Stimulated activated CD4-positive, alpha-beta T cell treated with anti-CD3 and anti-CD28 coated beads, Interleukin-15, amount 100 ng/mL, for 24 hours (primary cell): ENCODE measurements at regions not wholly inside any gene's neighbourhood (a gene's known extent, or its start where the extent isn't known, plus 50 kb on each side); places are given as distances from the start of the nearest gene placed in this dataset.

Source experiments
- DNase-seq: peaks from one replicate; pipeline ENCODE4 v3.0.0-alpha.2; 2020

- DNase-seq = no peak
Measured at GRCh38 chr9:7936996-7937395, 137.4 kb upstream of the DMAC1 start.

DNA sequence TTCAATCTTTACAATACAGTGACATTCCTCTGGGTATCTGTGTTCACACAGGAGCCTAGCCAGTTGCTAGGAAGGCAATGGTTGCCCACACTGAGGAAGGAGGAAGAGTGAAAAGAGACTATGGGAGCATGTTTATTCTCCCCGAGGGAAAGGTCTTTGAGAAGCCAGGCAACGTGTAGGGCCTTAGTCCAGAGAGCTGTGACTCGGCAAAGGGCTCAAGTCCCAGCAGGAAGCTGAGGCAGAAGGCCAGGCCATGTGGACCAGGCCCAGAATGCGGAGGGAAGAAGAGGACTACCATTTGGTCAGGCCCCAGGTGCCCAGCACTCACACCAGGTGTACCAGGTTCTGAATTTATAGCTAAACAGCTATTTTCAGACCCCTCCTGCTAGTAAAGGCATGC is 136.6 kb upstream of the DMAC1 start:
- DNase-seq = no peak

- no peak for DNase-seq
Measured at GRCh38 chr9:7935681-7936080, 136.1 kb upstream of the DMAC1 start.

DNA sequence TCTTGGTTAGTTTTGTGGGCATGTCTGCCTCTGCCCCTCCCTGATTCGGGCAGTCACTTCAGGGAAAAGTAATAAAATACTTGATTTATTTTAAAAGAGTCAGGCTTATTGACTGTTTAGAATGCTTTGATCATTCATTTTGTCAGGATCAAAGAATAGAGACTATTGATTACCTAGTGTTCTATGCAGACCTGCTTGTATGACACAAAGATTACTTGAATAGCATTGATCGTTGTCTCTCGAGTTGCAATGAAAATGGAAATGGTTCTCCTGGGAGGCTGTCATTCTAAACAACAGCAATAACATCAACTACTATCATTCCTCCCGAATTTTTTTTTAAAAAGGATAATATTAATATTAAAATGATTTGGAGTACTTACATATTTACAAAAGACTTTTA is 133.2 kb upstream of the DMAC1 start:
- DNase-seq = no peak

DNA sequence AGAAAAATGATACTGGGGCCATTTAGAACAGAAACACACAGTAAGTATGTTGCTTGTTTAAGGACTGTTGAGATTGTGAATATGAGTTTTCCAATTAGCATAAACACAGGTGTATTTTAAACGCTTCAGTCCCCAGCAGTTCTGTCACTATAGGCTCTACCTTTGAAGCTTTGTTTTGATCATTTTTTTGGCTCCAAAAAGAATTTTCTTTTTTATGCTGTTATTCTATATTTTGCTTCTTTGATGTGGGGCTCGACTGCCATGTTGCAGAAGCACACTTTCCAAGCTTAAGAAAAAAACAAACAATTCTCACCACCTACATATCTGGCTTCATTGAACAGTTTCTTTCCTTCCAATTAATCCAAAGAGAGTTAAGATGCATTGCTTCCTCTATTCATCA is 131.0 kb upstream of the DMAC1 start:
- DNase-seq = no peak

DNA sequence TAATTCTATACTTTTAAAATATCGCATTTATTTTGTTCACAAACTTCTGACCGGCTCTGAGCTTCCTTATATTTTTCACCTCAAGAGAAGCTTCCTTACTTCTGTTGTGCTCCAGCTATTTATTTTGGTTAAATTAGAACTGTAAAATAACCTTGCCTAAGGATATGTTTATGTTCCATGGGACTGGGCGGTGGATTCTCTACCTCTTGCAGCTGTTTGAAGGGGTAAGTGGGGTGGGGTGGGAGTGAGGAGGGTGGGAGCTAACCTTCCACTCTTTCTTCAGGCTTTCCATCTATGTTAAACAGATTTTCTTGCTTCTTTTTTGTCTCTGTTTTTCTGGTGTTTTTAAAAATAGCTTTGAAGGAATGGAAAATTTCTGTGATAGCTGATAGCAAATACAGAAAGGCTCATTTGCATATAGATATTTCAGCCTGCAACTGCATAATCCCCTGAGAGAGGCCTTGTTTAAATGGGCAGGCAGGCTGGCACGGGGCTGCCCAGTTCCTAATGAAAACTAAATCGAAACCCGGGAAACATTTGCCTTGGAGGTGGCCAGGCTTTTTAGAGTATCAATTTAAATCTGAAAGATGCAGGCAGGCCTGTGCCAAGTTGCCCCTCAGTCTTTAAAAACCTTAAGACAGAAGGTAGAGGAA is 122.1 kb upstream of the DMAC1 start:
- no peak for DNase-seq

DNA sequence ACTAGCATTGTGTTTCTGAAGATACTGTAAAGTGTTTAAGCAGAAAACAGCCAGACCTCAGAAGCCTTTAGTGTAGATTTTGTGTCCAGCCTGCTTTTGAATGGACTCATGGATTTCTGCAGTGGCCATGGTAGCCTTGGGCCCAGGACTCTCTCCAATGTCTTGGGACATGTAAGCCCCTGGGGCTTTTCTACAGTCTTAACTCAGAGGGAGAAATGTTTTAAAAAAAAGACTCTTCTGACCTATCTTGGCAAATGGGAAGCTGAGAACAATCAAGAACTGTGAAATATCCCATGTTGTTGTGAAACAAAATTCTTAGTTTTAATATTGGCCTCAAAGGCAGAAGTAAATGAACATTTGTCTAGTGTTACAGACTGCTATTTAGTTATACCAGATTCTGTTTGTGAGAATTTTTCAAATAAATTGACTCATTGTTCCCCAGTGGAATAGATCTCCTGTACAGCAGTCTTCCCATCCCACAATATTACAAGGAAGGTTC is 112.5 kb upstream of the DMAC1 start:
- DNase-seq = no peak

DNA sequence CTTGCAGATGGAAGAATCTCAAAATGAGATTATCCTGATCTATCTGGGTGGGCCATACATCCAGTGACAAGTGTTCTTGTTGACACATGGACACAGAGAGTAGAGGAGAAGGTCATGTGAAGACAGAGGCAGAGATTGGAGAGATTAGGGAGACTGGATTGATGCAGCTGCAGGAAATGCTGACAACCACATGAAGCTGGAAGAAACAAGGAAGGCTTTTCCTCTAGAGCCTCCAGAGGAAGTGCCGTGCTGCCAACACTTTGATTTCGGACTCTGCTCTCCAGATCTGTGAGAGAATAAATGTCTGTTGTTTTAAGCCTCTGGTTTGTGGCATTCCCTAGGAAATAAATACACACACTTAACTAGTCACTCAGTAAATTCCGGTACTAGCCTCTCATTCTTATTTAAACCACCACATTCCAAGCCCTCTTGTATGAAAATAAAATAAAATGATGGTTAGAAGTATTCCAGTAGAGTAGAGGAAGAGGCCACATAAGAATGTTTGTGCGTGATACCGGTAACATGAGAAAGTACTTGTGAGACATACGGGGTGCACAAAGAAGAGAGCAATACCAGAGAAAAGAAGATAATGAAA is 110.9 kb upstream of the DMAC1 start:
- DNase-seq = no peak

- no peak for DNase-seq
Measured at GRCh38 chr9:7909537-7909936, 110.0 kb upstream of the DMAC1 start.

GRCh38 chr9:7907551-7908337 is 108.2 kb upstream of the DMAC1 start:
- no peak for DNase-seq

DNA sequence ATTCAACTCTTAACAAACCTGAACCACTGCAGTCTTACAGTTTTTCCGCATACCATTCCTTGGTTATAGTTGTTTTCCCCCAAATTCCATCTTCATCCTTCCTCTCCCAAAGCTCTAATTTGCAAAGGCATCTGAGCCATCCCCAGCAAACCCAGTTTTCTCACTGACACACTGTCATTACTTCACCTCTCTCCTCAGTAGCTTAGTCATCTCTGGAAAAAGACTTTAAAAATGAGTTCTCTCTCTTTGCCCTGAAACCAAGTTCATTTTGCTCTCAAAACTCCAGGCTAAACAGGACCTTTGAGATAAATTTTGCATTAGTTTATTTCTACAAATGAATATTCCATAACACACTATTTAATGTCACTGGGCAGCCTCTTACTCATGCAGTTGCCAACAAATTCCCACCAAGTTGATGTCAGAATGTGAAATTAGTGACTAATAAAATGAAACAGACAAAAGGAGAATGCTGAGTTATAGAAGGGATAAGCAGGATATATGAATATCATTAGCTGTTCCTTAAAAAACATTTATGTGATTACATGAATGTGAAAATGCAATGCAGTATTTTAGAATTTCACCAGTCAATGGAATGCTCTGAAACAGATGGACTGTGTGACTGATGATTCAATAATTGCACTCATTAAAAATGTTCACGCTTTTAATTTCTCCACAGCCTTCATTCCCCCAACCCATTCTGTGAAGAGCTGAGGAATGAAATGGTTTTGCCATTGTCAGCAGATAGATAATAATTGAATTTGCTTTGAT is 107.4 kb upstream of the DMAC1 start:
- no peak for DNase-seq

DNA sequence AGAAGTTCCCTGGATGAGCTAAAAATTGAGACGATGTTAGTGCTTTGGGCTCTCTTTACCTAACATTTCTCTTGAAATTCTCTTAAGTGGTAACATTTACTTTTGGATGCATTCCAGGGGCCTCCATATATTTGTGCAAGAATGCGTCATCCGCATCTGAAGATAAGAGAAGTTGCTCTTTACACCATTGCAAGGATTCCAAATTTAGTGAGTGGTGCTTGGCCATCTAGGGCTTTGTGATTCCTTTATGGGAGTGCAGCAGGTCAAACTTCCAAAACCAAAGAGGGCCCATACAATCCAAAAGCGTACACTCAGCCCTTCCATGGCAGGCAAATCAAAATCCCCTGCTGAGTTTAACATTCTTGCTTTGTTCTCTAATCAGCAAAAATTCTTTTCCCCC is 102.0 kb upstream of the DMAC1 start:
- DNase-seq = no peak

DNA sequence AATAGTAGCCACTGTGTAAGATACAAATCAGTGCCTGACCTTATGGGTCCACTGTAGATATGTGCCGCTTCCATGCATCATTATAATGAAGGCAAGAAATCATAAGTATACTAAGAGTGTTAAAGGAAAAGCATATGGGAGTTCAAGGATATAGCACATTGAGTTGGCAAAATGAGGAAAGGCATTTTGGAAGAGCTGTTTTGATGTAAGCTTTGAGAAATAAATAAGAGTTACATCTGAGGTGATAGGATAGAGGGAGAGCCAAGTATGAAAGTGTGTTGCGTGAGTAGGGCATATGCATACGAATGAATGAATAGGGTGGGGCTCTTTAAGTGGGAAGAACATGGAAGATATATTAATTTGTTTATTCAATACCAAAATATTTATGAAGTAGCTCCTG is 101.0 kb upstream of the DMAC1 start:
- no peak for DNase-seq

DNA sequence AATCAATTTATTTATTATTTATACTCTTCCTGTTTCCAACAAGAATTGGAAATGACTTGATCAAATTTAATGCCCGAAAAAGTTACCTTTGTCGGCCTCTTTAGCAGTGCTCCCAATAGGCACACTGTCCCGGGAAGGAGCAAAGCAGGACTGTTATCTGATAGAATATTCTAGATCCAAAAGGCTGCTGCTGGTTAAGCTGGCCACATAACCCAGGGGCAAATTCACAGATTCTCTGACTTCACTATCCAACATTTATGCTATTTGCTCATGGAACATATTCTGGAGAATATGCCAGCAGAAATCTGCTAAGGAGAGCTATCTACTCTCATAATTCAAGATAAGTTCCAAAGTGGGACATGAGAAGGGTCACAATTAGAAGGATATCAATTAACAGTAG is 100.2 kb upstream of the DMAC1 start:
- no peak for DNase-seq

- DNase-seq = no peak
Measured at GRCh38 chr9:7894231-7894630, 94.7 kb upstream of the DMAC1 start.

- DNase-seq = no peak
Measured at GRCh38 chr9:7892975-7893374, 93.4 kb upstream of the DMAC1 start.

DNA sequence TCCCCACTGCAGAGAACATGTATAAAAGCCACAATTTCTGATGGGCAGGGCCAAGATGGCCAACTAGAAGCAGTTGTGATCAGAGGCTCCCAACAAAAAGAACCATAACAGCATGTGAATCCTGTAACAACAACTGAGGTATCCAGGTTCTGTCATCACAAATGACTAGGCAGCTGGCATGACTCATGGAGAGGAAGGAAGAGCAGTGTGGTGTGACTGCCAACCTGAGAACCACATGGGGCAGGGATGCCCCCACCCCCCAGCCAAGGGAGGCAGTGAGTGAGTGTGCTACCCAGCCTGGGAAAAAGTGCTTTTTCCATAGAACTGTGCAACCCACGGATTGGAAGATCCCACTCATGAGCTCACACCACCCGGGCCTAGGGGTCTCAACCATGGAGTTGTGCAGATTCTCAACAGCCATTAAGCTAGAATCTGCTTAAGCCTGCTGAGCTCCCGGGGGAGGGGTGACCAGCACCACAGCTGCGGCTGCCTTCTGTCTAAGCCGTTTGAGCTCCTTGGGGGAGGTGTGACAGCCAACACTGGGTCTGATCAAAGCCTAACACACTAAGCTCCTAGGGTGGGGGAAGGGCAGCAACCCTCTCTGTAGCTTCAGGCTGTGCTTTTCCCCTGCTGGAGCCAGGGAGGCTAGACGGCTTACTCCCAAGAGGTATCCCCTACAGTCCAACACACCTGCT is 80.1 kb upstream of the DMAC1 start:
- peak; percentile 33 for DNase-seq

DNA sequence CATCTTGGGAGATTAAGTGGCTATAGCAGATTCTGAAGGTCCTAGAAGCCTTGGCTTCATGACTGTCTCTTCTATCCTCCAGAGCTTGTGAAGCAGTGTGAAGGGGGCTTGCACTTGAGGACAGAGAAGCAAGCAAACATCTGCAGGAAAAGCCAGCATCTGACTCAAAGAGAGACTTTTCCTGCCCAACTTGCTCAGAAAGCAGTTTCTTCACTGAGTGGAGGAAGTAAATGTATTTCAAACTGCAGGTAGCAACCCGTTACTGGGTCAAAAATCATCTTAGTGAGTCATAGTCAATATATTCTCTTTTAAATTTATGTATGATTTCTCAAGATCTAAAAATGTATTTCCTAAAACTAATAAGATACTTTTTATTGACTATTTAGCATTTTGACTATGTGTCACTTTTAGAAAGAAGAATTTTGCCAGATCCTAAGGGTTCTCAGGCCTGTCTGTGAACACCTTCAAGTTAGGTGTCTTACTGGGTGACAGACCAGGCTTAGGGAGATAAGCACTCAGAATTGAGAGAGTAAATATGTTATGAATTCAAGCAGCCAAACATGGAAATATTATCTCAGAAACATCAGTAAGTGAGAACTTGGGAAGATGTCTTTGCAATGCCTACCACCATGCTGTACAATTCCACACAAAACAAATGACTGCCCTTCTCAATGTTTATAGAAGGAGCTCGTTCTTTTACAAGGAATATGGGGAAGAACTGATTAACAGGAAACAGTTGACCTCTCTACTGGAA is 72.6 kb upstream of the DMAC1 start:
- DNase-seq = no peak

DNA sequence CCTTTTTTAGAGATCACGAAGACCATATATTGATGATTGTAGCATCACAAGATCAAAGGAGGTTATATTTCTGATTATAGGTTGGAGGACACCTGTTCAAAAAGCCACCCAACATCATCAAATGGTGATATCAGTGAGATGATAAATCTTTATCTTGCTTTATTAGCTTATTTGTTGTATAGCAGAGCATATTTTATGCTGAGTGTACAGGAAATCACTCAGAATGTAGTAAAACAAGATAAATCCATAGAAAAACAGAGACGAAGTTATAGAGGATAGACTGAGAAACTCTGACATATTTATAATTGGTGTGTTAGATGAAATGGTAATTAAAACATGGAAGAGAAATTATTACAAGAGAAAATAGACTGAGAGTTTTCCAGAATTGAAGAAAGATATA is 69.8 kb upstream of the DMAC1 start:
- no peak for DNase-seq

GRCh38 chr9:7862170-7862569 is 62.6 kb upstream of the DMAC1 start:
- DNase-seq = no peak

DNA sequence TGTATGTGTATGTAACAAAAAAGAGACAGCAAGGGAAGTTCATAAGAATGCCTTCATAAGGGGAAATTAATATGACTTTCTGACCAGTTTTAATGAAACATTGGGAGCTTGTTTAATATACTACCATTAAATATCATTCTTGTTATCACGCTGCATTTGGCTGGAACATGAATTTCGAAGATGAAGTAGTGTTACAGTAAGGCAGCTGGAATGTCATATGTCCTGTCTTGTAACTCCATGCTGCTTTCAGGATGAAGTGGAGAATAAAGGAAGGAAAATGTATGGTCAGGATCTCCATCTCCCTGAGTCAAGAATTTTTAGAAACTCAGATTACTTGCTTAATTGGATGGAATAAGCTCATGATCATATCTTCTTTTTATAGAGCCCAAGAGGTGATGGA is 61.5 kb upstream of the DMAC1 start:
- no peak for DNase-seq

DNA sequence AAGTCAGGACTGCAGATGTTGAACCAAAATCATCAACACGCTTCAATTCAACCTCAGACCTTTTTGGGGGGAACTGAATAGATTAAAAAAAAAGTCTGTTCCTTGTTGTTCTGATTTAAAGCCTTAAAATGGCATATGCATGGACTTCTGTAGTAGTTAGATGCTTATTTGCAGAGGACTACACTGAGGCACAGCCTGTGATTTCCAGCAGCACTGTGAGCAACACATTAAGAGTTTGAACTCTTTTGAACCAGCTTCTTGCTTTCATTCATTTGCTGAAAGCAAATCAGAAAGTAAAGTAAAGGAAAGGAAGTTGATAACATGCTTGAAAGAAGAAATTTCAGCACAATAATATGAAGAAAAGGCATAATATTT is 60.7 kb upstream of the DMAC1 start:
- DNase-seq = no peak
